ENCODE measurements at regions not wholly inside any gene's neighbourhood (a gene's known extent, or its start where the extent isn't known, plus 50 kb on each side); places are given as distances from the start of the nearest gene placed in this dataset.
A peak's percentile ranks its signal among the peaks of the same experiment; 100 is the strongest.

- no peak for DNase-seq (ENCODE audit: low spot score)
These were observed 91.3 kb upstream of the GPR45 start for GRCh38 chr2:105150231-105150630.

DNA sequence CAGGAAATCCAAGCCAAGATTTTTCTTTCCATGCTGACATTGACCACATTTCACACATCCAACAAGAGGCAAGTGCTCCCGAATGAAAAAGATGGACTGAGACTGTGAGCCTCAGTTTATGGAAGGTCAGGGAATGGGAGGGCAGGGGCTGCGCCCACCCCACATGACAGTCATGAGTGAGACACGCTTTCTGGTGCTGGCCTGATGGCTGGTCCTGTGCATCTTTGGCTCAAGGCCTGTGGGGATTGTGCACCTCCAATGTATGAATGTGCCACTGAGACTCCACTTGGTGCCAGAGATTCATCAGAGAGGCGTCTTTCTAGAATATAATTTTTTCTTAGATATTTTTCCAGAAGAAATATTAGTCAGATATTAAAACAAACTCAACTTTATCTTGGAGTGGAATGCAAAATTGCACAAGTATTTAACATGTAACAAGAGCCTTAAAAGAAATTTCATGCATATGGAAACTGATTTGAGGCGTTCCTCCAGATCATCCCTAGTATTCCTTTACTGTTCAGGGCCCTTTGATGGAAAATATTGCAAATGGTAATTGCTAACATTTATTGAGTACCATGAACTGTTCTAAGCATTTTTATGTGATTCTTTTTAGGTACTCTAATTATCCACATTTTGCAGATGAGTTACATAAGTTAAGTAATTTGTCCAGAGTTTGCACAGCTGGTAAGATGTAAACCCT lies 87.3 kb upstream of the GPR45 start:
- no peak for DNase-seq (ENCODE audit: low spot score)

GRCh38 chr2:105156166-105156565 lies 85.4 kb upstream of the GPR45 start:
- no peak for DNase-seq (ENCODE audit: low spot score)

DNA sequence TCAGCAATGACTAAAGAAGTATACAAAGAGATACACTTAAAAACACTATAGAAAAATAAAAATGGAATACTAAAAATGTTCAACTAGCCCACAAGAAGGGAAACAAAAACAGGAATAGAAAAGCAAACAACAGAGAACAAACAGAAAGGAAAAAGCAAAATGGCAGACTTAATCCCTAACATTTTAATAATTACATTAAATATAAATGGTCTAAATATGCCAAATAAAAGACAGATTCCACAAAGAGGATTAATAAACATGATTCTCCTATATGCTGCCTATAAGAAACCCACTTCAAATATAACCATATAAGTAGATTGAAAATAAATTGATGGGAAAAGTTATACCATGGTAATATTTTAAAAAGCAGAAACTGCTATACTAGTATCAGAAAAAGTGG lies 83.5 kb upstream of the GPR45 start:
- DNase-seq (ENCODE audit: low spot score), result no peak

DNA sequence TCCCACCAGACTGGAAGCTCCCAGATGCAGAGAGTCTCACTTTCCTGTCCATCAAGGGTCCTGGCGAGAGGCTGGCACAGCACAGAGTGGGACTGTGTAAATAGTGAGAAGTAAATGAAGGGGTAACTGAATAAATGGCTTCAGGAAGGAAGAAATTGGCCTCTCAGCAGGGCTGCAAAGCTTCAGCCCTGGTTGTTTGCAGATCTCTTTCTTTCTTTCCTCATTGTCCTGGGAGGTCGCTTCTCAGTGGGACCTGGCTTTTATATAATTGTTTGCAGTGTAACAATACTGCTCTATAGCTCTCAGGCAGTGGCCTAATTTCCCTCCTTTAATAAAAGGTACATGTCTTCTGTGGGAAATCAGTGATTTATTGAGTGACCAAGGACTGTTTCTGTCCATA lies 74.9 kb upstream of the GPR45 start:
- peak; percentile 46 for DNase-seq (ENCODE audit: low spot score)

DNA sequence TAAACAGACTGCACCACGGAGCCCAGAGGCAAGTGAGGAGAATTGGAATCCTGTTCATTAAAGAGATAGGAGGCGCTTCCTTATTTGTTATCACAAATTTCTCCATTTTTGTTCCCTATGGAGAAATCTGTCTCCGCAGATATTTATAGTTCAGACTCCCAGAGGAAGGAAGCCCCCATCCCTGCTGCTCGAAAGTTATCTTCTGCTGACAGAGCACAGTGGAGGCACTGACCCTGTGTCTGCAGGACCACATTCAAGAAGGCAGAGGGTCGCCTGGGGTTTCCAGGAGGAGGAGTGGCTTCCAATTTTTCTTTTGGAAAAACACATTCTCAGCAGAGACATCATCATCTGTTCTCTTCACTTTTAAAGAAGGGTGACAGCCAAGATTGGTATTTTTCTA lies 73.0 kb upstream of the GPR45 start:
- DNase-seq (ENCODE audit: low spot score), result no peak

DNA sequence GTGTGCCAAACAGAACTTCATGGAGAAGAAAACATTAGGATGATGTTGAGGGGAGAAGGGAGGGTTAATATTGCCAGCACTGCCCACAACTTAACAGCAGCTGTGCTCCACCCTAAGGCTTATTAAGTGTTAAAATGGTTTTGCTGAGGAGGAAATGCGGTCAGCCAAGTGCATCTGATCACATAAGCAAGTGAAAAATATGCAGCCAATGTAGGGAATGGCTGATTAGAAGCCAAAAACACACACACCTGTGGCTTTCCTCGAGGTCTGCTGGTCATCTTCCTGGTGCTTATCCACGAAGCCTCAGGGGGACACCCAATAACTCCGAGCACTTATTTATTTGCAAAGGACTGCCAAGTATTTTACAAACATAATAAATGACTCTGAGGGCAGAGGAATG lies 66.3 kb upstream of the GPR45 start:
- DNase-seq (ENCODE audit: low spot score), result no peak

- no peak for DNase-seq (ENCODE audit: low spot score)
These were observed 65.1 kb upstream of the GPR45 start for GRCh38 chr2:105176429-105176828.

- no peak for DNase-seq (ENCODE audit: low spot score)
These were observed 64.5 kb upstream of the GPR45 start for GRCh38 chr2:105177008-105177407.

DNA sequence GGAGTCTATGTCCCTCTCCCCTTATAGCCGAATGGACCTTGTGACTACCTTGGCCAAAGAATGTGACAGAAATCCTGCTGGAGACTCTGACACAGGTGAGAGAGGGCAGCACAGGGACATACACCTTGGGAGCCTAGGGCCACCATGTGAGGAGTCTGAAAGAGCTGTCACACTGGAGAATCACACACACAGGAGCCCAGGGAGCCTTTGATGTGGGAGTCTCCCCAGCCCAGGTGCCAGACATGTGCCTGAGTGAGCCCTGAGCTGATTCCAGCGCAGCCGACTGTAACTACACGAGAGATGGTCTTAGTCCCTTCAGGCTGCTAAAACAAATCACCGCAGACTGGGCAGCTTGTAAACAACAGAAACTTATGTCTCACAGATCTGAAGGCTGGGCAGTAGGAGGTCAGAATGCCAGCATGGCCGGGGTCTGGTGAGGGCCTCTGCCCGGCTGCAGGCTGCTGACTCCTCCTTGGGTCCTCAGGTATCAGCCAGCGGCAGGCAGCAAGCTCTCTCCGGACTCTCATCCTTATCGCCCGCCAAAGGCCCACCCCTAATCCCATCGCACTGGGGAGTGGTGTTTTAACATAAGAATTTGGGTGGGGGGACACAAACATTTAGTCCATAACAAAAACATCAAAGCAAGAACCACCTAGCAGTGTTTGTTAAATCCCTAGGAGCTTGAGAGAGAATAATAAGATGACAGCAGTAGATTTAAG lies 63.8 kb upstream of the GPR45 start:
- DNase-seq (ENCODE audit: low spot score), result peak; percentile 53

DNA sequence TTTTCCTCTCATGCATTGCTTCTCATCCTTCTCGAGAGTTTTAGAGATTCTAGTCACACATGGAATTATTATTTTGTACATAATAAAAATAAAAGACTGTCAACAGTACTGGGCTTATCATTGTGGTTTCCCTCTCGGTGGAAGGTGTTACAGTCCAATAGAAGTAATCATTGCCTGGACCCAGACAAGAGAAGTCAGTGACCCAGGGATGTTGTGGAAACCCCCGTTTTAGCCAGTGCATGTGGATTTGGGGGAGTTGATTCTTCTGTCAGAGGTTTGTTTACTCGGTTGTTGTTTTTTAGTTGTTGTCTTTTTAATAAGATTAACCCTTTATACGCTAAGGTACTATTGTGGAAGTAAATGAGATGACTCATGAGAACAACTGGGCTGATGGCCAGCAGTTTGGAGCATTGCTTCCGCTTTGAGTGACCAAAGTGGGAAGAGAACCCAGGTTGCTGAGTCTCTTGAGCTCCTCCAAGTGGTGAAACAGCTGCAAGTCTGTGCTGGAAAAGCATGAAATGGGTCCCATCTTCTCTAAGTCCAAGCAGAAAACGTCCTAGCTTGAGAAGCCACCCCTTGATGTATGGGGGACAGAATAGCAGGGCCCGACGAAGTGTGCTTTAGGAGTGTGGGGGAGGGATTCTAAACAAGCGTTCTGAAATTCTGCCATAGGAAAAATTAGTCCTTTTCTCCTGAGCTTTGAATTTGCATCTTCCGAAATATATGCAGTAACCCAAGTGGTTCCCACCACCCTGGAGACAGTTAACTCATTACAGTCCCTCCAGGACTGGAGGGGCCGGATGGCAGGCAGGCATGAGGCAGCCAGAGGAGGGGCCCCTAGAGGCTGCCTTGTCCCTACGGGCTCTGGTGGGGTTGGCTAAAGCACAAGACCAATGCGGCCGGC lies 61.8 kb upstream of the GPR45 start:
- DNase-seq (ENCODE audit: low spot score), result peak; percentile 61

DNA sequence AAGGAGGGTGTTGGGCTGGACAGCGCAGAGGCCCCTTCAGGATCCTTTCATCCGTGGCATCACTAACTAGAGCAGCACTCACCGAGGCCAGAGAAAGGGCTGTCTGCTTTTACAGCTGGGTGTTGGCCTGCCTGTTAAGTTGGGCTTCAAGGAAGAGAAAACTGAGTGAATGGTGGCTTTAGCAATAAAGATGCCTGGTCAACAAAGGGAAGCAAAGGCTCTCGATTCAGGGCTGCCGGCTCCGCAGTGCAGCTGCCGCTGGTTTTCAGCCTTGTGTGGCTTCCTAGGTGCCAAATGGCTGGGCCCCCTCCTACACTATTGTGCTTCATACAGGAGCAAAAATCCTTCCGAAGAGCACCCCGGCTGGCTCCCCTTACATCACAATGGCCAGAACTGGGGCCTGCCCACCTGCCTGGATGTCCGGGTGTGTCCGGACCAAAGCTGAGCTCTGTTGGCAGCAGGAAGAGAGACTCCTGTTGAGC lies 61.0 kb upstream of the GPR45 start:
- DNase-seq (ENCODE audit: low spot score), result no peak

DNA sequence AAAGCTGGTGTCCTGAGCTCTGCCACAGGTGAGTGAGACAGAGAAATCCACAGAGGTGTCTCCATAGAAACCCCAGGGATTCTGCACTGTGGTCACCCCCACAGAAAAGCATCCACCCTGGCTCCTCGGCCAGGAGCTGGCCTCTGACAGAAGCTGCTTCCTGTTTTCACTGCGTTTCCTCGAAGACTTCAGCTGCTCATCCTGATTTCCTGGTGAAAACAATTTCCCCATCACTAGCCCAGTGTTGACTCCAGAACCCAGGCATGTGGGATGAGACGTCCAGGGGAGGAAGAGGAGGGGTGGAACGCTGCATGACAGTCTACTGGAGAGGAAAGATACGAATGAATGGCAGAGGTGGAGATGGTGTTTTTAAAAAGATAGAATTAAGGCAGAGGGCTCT lies 60.3 kb upstream of the GPR45 start:
- no peak for DNase-seq (ENCODE audit: low spot score)

- no peak for DNase-seq (ENCODE audit: low spot score)
These were observed 57.8 kb upstream of the GPR45 start for GRCh38 chr2:105183555-105184323.

DNA sequence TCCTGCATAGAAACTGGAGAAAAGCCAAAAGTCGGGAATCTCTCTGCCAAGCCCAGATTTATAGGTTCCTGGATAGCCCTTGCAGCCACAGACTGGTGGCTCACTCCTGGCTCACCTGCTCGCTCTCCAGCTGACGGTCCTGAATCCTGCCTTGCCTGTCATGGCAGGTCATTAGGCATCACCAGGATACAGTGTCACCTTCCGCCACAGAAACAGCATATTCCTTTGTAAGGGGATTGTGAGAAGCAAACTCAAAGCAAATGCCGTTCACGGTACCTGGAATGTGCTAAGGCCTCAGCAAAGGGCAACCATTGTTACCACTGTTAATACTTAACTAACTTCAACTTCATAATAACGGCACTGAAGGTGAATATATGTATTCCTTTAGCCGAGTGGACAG lies 57.1 kb upstream of the GPR45 start:
- DNase-seq (ENCODE audit: low spot score), result no peak

DNA sequence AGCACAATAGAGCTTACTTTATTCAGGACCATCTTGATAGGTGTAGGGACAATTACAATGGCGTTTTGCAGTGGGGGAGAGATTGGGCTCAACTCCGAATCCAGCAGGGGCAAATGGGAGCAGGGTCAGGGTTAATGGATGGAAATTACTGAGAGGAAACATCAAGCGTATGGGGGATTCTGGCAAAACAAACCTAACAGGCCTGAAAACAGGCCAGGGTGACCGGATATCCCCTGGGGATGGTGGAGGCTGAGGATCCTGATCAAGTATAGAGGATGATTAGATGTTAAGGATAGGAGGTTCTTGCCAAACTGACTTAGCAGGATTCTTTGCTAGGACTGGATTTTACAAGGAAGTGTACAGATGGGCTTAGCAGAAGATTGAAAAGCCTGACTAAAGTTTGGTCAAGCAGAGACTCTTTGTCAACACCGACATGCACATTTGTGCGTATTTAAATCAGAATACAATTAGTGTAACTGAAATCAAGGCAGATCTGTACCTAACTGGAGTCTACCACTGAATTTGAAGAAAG lies 54.5 kb upstream of the GPR45 start:
- no peak for DNase-seq (ENCODE audit: low spot score)

- DNase-seq (ENCODE audit: low spot score), result no peak
These were observed 54.0 kb upstream of the GPR45 start for GRCh38 chr2:105187531-105187930.

GRCh38 chr2:105188343-105188742 lies 53.2 kb upstream of the GPR45 start:
- DNase-seq (ENCODE audit: low spot score), result no peak

Data from iPS-NIHi11 (cell line).